SK-N-SH treated with all-trans-retinoic acid at 6 μM for 48 hours (cell line): ENCODE measurements at regions not wholly inside any gene's neighbourhood (a gene's known extent, or its start where the extent isn't known, plus 50 kb on each side); places are given as distances from the start of the nearest gene placed in this dataset.

Source experiments
- ARNTL ChIP-seq: fragments of 450-650 bp; formaldehyde crosslinking; IDR thresholded peaks from 2 replicates; pipeline ENCODE4 v1.5.0; 2020; ENCODE audit warnings: low read depth, mild to moderate bottlenecking, moderate library complexity, borderline replicate concordance
- CREB5 ChIP-seq: fragments of 250-450 bp; sonication (Bioruptor Pico); IDR thresholded peaks from 2 replicates; pipeline ENCODE4 v1.5.1; 2020; ENCODE audit warnings: low read depth, mild to moderate bottlenecking, moderate library complexity
- CSRNP3 ChIP-seq: fragments of 250-450 bp; sonication (Bioruptor Pico); IDR thresholded peaks from 2 replicates; pipeline ENCODE4 v1.5.1; 2021; ENCODE audit warnings: mild to moderate bottlenecking, moderate library complexity
- OSR1 ChIP-seq: fragments of 250-450 bp; sonication (Bioruptor Pico); IDR thresholded peaks from 2 replicates; pipeline ENCODE4 v1.8.0; 2022; ENCODE audit warnings: moderate library complexity, mild to moderate bottlenecking, inconsistent platforms
- PATZ1 ChIP-seq: fragments of 250-450 bp; sonication (Bioruptor Pico); IDR thresholded peaks from 2 replicates; pipeline ENCODE4 v1.8.0; 2020; ENCODE audit warnings: mild to moderate bottlenecking, moderate library complexity, borderline replicate concordance
- SNAI2 ChIP-seq: fragments of 250-450 bp; sonication (Bioruptor Pico); IDR thresholded peaks from 2 replicates; pipeline ENCODE4 v1.5.0; 2020; ENCODE audit warnings: mild to moderate bottlenecking, moderate library complexity
- ZC3H10 ChIP-seq: fragments of 250-450 bp; sonication (Bioruptor Pico); IDR thresholded peaks from 2 replicates; pipeline ENCODE4 v1.5.1; 2021; ENCODE audit warnings: mild to moderate bottlenecking, moderate library complexity
- ZFP30 ChIP-seq: fragments of 450-650 bp; formaldehyde crosslinking; IDR thresholded peaks from 2 replicates; pipeline ENCODE4 v1.5.0; 2022; ENCODE audit warnings: mild to moderate bottlenecking, moderate library complexity
- ZNF565 ChIP-seq: fragments of 450-650 bp; formaldehyde crosslinking; conservative IDR thresholded peaks from 2 replicates; pipeline ENCODE4 v1.5.0; 2020; ENCODE audit warnings: low read depth, mild to moderate bottlenecking, moderate library complexity
- ZNF70 ChIP-seq: fragments of 450-650 bp; formaldehyde crosslinking; IDR thresholded peaks from 2 replicates; pipeline ENCODE4 v1.5.0; 2020; ENCODE audit warnings: mild to moderate bottlenecking, moderate library complexity
- ZNF8 ChIP-seq: fragments of 450-650 bp; formaldehyde crosslinking; IDR thresholded peaks from 2 replicates; pipeline ENCODE4 v1.5.0; 2020; ENCODE audit warnings: mild to moderate bottlenecking, moderate library complexity

GRCh38 chr11:92714111-92714510, 255.3 kb upstream of the MTNR1B start:
- TF ChIP-seq ZNF8 (CRISPR knock-in tag) = no peak
- no peak for TF ChIP-seq PATZ1
- no peak for TF ChIP-seq ZFP30 (CRISPR knock-in tag)
- TF ChIP-seq ARNTL = no peak
- no peak for TF ChIP-seq CSRNP3 (CRISPR knock-in tag)
- no peak for TF ChIP-seq SNAI2 (CRISPR knock-in tag)
- TF ChIP-seq ZC3H10 = no peak
- no peak for TF ChIP-seq CREB5 (CRISPR knock-in tag)
- TF ChIP-seq OSR1 (CRISPR knock-in tag) = no peak
- no peak for TF ChIP-seq ZNF70 (CRISPR knock-in tag)
- TF ChIP-seq ZNF565 (CRISPR knock-in tag) = no peak
